Upper lobe of left lung (tissue), 4 donors: ENCODE measurements at regions not wholly inside any gene's neighbourhood (a gene's known extent, or its start where the extent isn't known, plus 50 kb on each side); places are given as distances from the start of the nearest gene placed in this dataset.

ENCODE experiments used
- EP300 ChIP-seq, 4 donors: sonication (generic); formaldehyde crosslinking; IDR thresholded peaks; one replicate each; pipeline ENCODE4 v1.5.1; 2017; ENCODE audit warnings: antibody characterized with exemption in 4 of 4, control low read depth in 2 of 4
- POLR2A ChIP-seq, 4 donors: fragments of 450-650 bp; IDR thresholded peaks; one replicate each; pipeline ENCODE4 v1.5.1; 2016 to 2017; ENCODE audit warnings: antibody characterized with exemption in 4 of 4, mild to moderate bottlenecking in 2 of 4
- POLR2AphosphoS5 ChIP-seq, 2 donors: sonication (generic); formaldehyde crosslinking; IDR thresholded peaks; one replicate each; pipeline ENCODE4 v1.5.1; 2017; ENCODE audit warnings: antibody characterized with exemption in 2 of 2
- TF ChIP-seq, protein P1 (sequence below), 6 experiments: fragments of 450-650 bp in 4 of 6; fragments of 200-600 bp in 2 of 6; sonication (generic) in 2 of 6; IDR thresholded peaks; one replicate each; pipeline ENCODE4 v1.5.1; 2016 to 2019; ENCODE audit warnings: antibody characterized with exemption in 6 of 6

DNA sequence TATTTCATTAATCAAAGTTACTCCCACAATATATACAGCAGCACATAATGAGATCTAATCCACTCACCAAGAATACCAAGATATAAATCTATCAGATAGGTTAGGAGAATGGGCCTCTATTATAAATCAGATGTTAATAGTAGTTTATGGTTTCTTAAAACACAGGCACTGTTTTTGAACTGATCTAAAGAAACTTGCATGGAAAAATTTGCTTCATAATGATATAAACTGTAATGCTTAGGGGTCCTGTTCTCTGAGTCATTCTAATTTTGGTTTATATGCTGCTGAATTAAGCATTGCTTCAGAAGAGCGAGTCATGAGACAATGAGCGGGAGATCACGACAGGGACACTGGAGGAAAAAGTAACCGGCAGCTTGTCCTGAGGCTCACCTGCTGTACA lies 113.3 kb upstream of the OTUD4 start:
- TF ChIP-seq, protein P1, sequence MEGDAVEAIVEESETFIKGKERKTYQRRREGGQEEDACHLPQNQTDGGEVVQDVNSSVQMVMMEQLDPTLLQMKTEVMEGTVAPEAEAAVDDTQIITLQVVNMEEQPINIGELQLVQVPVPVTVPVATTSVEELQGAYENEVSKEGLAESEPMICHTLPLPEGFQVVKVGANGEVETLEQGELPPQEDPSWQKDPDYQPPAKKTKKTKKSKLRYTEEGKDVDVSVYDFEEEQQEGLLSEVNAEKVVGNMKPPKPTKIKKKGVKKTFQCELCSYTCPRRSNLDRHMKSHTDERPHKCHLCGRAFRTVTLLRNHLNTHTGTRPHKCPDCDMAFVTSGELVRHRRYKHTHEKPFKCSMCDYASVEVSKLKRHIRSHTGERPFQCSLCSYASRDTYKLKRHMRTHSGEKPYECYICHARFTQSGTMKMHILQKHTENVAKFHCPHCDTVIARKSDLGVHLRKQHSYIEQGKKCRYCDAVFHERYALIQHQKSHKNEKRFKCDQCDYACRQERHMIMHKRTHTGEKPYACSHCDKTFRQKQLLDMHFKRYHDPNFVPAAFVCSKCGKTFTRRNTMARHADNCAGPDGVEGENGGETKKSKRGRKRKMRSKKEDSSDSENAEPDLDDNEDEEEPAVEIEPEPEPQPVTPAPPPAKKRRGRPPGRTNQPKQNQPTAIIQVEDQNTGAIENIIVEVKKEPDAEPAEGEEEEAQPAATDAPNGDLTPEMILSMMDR (IDR thresholded peaks at IDR 0.05) = no peak
- TF ChIP-seq POLR2A (IDR thresholded peaks at IDR 0.05) = no peak
- TF ChIP-seq POLR2AphosphoS5 (IDR thresholded peaks at IDR 0.05) = no peak
- TF ChIP-seq EP300 (IDR thresholded peaks at IDR 0.05) = no peak
